HG02973 (cell line): ENCODE measurements at regions not wholly inside any gene's neighbourhood (a gene's known extent, or its start where the extent isn't known, plus 50 kb on each side); places are given as distances from the start of the nearest gene placed in this dataset.

ENCODE experiments used
- ATAC-seq: cut with Tn5 transposase; IDR thresholded peaks from one replicate; pipeline ENCODE4 v1.9.1; 2021; ENCODE audit warnings: moderate library complexity; ENCODE audit not compliant: unreplicated experiment

GRCh38 chr17:77534137-77534536 is 393.4 kb downstream of the SEC14L1 start:
- no peak for ATAC-seq

DNA sequence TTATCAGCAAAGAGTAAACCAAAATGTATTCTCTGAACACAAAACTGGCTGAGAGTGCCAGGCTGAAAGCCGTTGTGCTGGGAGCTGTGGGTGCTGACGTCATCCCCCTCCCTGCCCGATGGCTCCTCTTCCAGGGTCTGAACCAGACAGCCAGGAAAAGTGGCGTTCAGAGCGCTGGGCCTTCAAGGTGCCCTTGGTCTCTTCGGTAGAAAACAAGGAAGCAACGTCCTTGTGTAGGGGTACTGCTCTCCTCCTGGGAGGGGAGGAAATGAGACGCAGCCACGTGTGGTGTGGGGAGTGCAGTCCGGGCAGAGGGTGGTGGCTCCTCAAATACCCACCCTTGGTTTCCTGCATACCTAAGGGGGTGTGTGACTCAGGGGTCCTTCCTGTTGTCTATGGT is 394.7 kb downstream of the SEC14L1 start:
- ATAC-seq: no peak

GRCh38 chr17:77535892-77536291 is 395.1 kb downstream of the SEC14L1 start:
- no peak for ATAC-seq

GRCh38 chr17:77537566-77537965 is 396.8 kb downstream of the SEC14L1 start:
- ATAC-seq: no peak

GRCh38 chr17:77540531-77540930 is 399.8 kb downstream of the SEC14L1 start:
- ATAC-seq: no peak

DNA sequence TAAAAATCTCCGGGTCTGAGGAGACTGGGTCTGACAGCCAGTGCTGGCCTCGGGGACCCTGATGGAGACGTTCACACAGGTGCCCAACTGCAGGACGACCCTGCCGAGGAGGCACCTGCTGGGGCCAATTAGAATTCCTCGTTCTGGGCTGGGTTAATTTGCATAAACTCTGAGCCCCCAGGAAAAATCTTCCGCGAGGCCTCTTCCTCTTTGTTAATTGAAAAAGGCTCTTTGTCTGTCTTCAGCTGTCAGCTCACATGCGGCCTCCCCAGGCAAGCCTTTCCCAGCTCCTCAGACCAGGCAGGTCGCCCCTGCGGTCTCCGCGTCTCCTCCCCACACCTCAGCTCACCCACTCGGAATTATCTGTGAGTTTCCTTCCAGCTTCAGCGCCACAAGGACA is 400.2 kb downstream of the SEC14L1 start:
- no peak for ATAC-seq

GRCh38 chr17:77542011-77542410 is 401.2 kb downstream of the SEC14L1 start:
- ATAC-seq: no peak

GRCh38 chr17:77542551-77543490 is 402.1 kb downstream of the SEC14L1 start:
- ATAC-seq: no peak

- no peak for ATAC-seq
These were observed 403.0 kb downstream of the SEC14L1 start for GRCh38 chr17:77543801-77544200.

- no peak for ATAC-seq
These were observed 403.8 kb downstream of the SEC14L1 start for GRCh38 chr17:77544347-77545110.

GRCh38 chr17:77546772-77547241 is 406.0 kb downstream of the SEC14L1 start:
- no peak for ATAC-seq

GRCh38 chr17:77548967-77549366 is 408.2 kb downstream of the SEC14L1 start:
- no peak for ATAC-seq

DNA sequence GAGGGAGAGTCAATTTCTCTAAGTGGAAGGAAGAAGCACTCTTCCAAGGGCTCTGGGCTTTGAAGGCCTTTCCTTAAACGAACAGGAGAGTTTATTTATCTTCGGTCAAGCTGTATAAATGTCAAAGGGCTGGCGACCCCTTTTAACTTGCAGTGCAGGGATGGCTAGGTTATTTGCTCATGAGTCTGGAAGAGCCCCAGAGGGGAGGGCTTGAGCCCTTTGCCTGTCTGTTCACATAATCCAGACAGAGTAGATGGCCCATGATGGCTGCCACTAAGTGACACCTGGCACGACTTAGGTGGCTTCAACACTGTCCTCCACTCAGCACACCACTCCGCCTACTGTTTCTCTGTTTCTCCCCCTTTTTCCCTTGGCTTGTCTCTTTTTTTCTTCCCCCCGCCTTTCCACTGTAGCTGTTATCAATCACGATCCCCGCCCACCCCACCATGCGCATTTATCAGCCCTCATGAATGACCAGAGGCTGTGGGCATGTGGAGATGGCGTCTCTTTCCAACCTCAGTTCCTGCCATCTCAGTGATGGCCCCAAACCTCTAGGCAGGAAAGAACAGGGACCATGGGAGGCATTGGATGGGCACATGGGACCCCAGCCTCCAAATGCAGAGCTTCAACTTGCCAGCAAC is 408.7 kb upstream of the TNRC6C start:
- no peak for ATAC-seq

- no peak for ATAC-seq
These were observed 404.9 kb upstream of the TNRC6C start for GRCh38 chr17:77553459-77554066.

DNA sequence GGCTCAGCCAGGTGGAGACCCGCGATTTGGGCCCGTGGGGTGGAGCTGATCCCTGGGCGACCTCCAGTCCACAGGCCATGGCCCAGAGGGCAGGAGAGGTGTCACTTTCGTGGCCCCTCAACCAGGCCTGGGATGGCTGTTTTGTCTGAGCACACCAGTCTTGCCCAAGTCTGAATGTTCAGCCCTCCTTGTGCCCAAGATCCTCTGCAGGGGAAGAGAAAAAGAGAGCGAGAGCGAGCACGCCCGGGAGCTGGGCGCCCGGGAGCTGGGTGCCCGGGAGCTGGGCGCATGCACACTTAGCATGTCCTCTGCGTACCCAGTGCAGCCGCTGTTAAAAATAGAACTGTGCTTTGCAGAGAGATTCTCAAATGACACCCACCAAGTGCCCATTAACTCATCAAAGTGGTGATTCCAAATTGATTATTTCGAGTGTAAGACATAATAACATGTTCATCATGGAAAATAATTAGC is 403.3 kb upstream of the TNRC6C start:
- ATAC-seq: no peak

GRCh38 chr17:77555741-77556291 is 402.7 kb upstream of the TNRC6C start:
- no peak for ATAC-seq

DNA sequence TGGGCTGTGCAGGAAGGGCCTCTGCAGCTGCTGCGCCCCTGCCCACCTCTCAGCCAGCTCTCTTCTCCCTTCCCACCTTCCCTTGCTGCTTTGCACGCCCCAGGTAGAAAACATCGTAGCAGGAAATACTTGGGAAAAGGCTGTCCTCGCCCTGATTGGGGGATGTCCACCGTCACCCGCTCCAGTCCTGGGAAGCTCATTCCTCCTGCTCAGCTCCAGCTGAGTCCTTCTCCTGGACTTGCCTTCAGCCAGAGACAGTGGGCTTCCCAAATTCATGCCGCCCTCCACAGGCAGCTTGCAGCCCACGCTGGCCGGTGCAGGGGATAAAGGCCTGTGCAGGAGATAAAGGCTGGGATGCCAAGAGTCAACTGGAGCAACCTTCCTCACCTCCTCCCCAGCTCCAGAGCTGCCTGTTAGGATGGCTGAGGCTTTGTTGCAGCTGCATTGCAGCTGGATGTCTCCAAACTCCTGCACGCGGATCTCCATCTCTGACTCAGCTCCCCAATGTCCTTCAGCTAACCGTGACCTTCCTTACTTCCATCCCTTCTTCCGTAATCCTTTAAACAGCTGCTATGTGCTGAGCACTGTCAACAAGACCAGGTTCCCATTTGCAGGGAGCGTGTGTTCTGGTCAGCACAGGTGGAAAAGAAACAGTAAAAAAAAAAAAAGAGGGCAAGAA is 402.0 kb upstream of the TNRC6C start:
- no peak for ATAC-seq

DNA sequence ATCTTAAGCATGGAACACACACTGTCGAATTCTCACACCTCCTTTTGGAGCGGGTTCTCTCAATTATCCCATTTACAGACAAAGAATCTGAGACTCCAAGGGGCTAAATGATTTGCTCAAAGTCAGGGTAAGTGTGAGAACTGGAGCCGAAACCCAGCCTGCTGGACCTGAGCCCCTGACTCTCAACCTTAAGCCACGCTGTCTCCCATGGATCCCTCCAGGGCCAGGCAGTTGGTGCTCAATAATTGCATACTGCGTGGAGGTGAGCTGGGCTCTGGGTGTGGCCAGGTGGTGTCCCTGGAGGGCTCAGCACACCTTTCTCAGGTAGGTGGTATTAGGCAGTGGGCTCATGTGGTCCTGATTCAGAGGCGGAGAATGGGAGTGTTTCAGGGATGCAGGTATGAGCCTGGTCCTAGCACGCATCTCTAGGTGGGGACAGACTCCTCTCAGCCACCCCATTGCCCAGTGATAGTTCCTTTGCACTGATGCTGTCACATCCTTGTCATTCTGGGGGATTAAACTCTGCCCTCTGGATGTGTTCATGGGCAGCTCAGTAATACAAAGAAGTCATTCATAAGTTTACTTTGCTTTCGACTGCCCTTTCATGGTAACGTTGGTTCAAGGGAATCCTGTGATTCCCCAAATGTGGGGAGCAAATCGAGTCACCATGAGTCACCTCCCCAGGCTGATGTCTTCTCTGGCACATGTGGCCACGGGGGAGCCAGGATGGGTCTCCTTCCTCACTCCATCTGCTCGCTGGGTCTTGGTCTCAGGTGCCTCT is 399.5 kb upstream of the TNRC6C start:
- no peak for ATAC-seq

- ATAC-seq: no peak
These were observed 398.1 kb upstream of the TNRC6C start for GRCh38 chr17:77560381-77560780.
